CD4-positive, alpha-beta T cell treated with Interleukin-15 for 4 hours (primary cell): ENCODE measurements at regions not wholly inside any gene's neighbourhood (a gene's known extent, or its start where the extent isn't known, plus 50 kb on each side); places are given as distances from the start of the nearest gene placed in this dataset.

Experiments used
- DNase-seq: peaks from one replicate; pipeline ENCODE4 v3.0.0-alpha.2; 2020; ENCODE audit warnings: low spot score

GRCh38 chr5:38029397-38030065 is 189.7 kb upstream of the GDNF start:
- no peak for DNase-seq

DNA sequence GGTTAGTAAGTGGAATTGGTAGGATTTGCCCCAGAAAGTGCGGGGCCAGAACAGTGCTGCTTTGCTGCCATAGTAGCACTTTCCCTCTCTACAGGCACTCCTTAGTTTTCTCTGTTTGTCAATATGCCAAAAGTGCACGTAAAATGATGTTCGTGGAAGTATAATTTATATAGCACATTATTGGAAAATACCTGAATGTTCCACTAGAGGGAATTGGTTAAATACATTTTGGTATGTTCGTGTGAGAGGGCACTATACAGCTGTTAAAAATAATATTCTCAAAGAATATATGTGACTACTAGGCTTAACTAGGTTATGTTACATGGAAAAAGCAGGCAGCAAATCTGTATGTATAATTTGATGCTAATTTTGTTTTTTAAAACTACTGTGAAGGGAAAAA is 184.0 kb upstream of the GDNF start:
- no peak for DNase-seq

DNA sequence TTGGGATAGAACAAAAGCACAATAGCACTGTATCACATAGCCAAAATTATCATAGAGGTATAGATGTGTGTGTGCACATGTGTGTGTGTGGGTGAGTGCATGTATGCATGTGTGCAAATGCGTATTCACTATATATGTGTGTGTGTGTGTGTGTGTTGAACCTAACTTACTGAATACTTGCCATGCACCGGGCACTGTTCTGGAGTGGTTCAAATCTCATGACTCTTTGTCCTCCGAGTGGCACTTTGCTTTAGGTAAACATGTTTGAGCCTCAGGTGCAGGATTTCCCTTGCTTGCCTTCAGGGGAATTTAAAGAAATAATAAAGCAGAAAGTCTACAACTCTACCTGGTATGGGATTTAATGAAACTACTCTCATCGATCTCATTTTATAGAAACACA is 183.5 kb upstream of the GDNF start:
- DNase-seq = no peak

DNA sequence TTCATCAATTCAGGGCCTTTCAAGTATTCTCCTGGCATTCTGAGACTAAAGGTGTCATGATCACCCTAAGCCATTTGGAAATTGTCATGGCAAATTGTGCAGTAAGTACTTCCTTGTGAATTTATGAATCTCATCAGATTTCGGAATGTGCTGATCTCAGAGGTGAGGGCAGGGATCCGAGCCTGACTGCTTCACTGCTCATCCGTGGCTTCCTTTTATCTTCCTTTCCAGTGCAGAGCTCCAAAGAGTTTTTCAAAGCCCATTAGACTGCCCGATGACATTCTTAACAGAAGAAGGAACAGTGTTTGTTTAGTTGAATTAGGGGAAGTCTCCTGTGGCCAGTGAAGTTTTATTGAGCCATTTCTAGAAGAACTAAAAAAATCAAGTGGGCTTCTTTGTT is 182.8 kb upstream of the GDNF start:
- no peak for DNase-seq

- no peak for DNase-seq
Observed at GRCh38 chr5:38018016-38018415, 178.2 kb upstream of the GDNF start.

DNA sequence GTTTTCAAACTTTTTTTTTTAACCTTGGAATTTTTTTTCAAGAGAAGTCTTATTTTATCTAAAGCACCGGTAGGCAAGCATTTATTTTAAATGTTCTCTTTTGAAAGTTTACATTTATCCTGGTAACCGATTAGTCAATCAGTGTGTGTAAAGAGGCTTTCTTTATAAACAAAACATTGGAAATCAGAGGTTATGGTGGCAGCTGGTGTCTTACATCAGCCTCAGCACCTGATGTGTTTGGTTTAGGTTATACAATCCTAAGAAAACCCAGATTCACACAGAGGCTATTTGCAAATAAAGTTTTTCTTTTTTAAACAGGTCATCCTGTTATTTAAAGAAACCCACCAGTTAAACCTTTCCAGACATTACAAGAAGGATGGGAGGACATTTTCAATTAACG is 173.3 kb upstream of the GDNF start:
- DNase-seq = no peak

DNA sequence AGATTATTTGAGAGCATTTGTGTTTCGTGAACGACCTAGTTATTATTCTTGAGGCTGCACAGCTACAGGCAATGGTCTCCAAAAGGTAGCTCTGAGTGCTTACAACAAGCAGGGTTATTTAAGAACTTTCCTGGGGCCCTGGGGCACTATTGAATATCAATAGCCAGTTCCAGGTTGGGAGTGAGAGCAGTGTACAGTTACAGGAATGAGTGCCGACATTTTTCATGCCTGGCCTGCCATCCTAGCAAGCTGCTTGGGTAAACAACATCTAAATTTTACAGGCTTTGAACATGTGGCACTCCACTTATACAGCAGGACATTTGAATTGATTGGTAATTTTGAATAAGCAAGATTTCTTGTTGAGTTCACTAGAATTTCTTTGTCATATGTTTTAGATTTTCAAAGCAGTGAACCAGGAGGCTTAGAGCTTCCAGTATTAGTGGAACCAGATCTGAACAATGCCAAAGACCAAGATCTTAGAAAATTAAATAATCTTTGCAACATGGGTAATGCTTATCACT is 171.9 kb upstream of the GDNF start:
- DNase-seq = no peak

DNA sequence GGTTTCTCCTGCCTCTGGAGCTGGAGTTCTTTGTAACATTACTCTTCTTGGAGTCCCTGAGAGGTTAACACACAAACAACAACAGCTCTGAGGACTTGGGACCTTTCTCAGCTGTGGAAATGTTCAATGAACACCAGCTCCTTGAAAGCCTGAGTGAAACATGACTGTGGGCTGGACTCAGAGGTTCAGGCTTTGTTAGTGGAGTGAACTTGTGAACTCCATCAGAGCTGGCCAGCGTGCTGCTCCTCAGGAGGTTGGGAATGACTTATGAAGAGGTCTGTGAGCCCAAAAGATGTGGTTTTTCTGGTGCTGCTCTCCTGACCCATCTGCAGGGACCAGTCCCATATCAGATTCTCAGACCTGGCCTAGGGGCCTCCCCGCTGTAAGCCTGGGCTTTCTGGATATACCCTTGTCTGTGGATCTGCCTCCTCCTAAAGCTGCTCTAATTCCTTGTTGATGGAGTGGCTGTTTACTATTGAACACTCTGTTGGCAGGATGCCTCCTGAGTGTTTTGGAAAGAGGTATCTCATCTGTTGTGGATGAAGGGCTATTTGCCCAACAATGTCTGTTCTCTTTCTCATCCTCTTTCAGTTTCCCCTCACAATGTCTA is 170.0 kb upstream of the GDNF start:
- DNase-seq = no peak

- DNase-seq = no peak
Observed at GRCh38 chr5:38008198-38008597, 168.4 kb upstream of the GDNF start.

GRCh38 chr5:37999593-37999992 is 159.8 kb upstream of the GDNF start:
- DNase-seq = no peak

- no peak for DNase-seq
Observed at GRCh38 chr5:37996918-37997317, 157.1 kb upstream of the GDNF start.

GRCh38 chr5:37994729-37995128 is 154.9 kb upstream of the GDNF start:
- DNase-seq = no peak

GRCh38 chr5:37991301-37992299 is 151.8 kb upstream of the GDNF start:
- no peak for DNase-seq

DNA sequence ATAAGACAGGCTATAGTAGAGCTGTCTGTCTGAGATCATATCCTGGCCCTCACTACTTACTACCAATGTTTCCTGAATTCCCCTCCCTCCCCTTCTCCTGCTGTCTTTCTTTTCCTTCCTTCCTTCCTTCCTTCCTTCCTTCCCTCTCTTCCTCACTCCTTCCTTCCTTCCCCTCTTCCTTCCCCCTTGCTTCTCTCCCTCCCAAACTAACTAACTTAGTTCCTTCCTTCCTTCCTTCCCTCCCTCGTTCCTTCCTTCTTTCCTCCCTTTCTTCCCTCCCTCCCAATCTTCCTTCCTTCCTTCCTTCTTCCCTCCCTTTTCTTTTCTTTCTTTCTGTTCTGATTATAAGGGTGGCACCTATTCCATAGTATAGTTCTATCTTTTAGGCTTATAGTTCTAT is 150.0 kb upstream of the GDNF start:
- no peak for DNase-seq

GRCh38 chr5:37988454-37989046 is 148.7 kb upstream of the GDNF start:
- no peak for DNase-seq

- no peak for DNase-seq
Observed at GRCh38 chr5:37984300-37984699, 144.5 kb upstream of the GDNF start.

- no peak for DNase-seq
Observed at GRCh38 chr5:37983463-37983862, 143.6 kb upstream of the GDNF start.

DNA sequence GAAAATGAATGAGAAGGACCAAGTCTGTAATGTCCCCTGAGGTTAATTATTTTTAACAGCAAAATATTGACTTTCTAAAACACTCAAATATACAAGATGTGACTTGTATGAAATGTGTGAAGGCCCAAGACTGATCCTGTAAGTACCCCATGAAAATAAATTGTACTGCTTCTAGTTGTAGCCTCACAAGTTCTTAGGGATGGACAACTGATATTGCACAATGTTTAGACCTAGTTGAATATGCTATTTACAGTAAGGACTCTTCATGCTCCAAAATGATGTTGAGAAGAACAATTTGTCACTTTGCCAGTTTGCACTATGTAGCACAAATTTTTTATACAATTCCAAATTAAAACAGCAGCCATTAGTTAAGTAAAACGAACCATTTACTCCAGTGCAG is 139.7 kb upstream of the GDNF start:
- DNase-seq = no peak

DNA sequence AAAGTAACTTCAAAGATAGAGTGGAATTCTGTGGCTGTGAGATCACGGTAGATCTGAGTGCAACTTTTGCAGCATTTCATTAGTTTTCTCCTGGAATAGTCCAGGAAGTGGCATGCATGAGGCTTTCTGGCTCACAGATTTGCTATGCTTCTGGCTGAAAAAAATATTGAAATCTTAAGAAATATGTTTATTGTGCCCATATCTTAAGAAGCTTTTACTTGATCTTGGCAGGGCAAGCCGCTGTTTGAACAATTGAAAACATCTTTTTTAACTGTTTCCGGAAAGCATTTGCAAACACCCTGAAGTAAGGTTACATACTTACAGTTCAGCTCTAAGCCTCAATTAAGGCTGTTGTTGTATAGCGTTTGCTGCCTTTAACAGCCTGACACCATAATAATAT is 135.7 kb upstream of the GDNF start:
- DNase-seq = no peak

- DNase-seq = no peak
Observed at GRCh38 chr5:37971483-37972024, 131.7 kb upstream of the GDNF start.

- no peak for DNase-seq
Observed at GRCh38 chr5:37966871-37967270, 127.0 kb upstream of the GDNF start.

GRCh38 chr5:37966291-37966690 is 126.5 kb upstream of the GDNF start:
- DNase-seq = no peak
